ENCODE measurements at regions not wholly inside any gene's neighbourhood (a gene's known extent, or its start where the extent isn't known, plus 50 kb on each side); places are given as distances from the start of the nearest gene placed in this dataset.
"Not testable (repeated sequence)": the region's sequence is repeated elsewhere in the genome, so short reads cannot be mapped to it uniquely, and the experiment has no call there.

DNA sequence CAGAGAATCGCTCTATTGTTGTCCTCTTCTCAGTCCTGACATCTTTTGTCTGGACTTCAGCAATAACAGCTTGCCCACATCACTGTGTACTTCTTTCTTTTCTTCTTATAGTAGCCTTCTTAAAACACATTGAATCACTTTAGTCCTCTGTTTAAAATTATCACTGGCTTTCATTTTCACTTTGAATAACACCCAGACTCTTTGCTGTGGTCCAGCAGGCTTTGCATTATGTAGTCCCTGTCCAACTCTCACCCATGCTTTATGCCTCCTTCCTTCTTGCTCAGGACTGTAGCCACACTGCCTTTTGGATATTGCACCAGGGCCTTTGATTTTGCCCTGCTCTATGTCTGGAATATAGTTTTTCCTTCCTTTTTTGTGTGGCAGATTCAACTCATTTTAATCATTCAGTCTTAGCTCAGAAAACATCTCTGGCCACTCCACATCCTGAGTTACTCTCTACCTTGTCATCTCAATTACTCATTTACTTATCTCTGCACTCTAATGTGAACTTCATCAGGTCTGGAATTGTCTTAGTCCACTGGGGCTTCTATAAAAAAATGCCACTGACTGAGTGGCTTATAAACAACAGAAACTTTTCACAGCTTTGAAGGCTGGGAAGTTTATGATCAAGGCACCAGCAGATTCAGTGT, 168.2 kb downstream of the C4orf33 start:
- TF ChIP-seq, protein P1, sequence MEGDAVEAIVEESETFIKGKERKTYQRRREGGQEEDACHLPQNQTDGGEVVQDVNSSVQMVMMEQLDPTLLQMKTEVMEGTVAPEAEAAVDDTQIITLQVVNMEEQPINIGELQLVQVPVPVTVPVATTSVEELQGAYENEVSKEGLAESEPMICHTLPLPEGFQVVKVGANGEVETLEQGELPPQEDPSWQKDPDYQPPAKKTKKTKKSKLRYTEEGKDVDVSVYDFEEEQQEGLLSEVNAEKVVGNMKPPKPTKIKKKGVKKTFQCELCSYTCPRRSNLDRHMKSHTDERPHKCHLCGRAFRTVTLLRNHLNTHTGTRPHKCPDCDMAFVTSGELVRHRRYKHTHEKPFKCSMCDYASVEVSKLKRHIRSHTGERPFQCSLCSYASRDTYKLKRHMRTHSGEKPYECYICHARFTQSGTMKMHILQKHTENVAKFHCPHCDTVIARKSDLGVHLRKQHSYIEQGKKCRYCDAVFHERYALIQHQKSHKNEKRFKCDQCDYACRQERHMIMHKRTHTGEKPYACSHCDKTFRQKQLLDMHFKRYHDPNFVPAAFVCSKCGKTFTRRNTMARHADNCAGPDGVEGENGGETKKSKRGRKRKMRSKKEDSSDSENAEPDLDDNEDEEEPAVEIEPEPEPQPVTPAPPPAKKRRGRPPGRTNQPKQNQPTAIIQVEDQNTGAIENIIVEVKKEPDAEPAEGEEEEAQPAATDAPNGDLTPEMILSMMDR (IDR thresholded peaks at IDR 0.05), result no peak
- ATAC-seq (ENCODE audit: insufficient number of reproducible peaks, low FRiP score, low read depth) (no peak), DNase-seq (ENCODE audit: low spot score) (no peak)
- H3K27ac ChIP-seq, result no peak overlapping the region
- no peaks in the 10 kb centered on the region for H3K4me1 ChIP-seq (ENCODE audit: control insufficient read depth in 1 of 2, low read depth in 2 of 2)
- H3K9me3 ChIP-seq, result no peaks in the 10 kb centered on the region
- H3K36me3 ChIP-seq, result no peaks in the 10 kb centered on the region
- no peak overlapping the region for H3K4me3 ChIP-seq
- no peaks in the 10 kb centered on the region for H3K27me3 ChIP-seq (replicated peaks; ENCODE audit: insufficient read depth)

DNA sequence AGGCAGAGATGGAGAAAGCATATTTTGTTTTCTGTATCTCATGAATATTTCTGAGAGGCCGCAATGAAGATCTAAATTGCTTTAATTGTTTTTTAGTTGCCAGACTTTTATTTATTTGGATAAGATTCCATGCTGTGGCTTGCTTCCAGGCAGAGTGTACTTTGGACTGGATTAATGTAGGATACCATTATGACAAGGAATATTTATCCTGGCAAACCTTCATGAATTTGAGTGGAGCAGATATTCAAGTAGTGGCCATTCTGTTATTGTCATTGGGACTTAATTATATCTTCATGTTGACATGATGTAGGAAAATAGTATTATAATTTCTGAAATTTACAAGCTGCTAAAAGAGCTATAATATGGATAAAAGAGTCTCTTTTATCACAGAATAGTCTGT, 182.9 kb downstream of the C4orf33 start:
- no peaks in the 10 kb centered on the region for H3K36me3 ChIP-seq
- TF ChIP-seq, protein P1 (IDR thresholded peaks at IDR 0.05), result no peak
- ATAC-seq (ENCODE audit: insufficient number of reproducible peaks, low FRiP score, low read depth) (no peak), DNase-seq (ENCODE audit: low spot score) (no peak)
- H3K27ac ChIP-seq, result no peak overlapping the region
- no peaks in the 10 kb centered on the region for H3K4me1 ChIP-seq (ENCODE audit: control insufficient read depth in 1 of 2, low read depth in 2 of 2)
- H3K27me3 ChIP-seq (replicated peaks; ENCODE audit: insufficient read depth), result no peaks in the 10 kb centered on the region
- no peak overlapping the region for H3K4me3 ChIP-seq
- no peaks in the 10 kb centered on the region for H3K9me3 ChIP-seq

DNA sequence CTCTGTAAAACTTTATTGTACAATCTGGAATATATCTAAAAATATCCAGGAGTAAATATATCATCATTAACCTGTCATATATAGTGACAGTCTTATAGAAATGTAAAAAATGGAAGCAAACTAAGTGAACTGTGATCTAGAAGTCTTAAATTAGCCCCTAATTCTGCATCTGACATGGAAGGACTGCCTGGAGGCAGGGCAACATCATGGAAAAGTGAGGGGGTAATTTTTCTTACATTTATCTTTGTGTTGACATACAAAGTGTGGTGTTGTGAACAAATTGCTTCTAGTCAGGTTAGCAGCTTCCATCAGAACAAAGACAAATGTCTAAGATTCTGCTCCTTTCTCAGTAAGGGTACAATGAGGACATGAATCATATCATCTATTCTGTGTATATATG, 186.3 kb downstream of the C4orf33 start:
- H3K4me1 ChIP-seq (ENCODE audit: control insufficient read depth in 1 of 2, low read depth in 2 of 2), result no peaks in the 10 kb centered on the region
- no peaks in the 10 kb centered on the region for H3K27me3 ChIP-seq (replicated peaks; ENCODE audit: insufficient read depth)
- ATAC-seq (ENCODE audit: insufficient number of reproducible peaks, low FRiP score, low read depth) (no peak), DNase-seq (ENCODE audit: low spot score) (no peak)
- TF ChIP-seq, protein P1 (IDR thresholded peaks at IDR 0.05), result no peak
- H3K36me3 ChIP-seq, result no peaks in the 10 kb centered on the region
- no peaks in the 10 kb centered on the region for H3K9me3 ChIP-seq
- no peak overlapping the region for H3K27ac ChIP-seq
- H3K4me3 ChIP-seq, result no peak overlapping the region

DNA sequence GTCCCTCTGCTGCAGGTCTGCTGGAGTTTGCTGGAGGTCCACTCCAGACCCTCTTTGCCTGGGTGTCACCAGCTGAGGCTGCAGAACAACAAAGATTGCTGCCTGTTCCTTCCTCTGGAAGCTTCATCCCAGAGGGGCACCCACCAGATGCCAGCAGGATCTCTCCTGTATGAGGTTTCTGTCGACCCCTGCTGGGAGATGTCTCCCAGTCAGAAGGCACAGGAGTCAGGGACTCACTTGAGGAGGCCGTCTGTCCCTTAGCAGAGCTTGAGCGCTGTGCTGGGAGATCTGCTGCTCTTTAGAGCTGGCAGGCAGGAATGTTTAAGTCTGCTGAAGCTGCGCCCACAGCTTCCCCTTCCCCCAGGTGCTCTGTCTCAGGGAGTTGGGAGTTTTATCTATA, 196.2 kb downstream of the C4orf33 start:
- H3K36me3 ChIP-seq; H3K27ac ChIP-seq; ATAC-seq (ENCODE audit: insufficient number of reproducible peaks, low FRiP score, low read depth); H3K9me3 ChIP-seq; H3K4me1 ChIP-seq (ENCODE audit: control insufficient read depth in 1 of 2, low read depth in 2 of 2); H3K27me3 ChIP-seq (replicated peaks; ENCODE audit: insufficient read depth); H3K4me3 ChIP-seq; DNase-seq (ENCODE audit: low spot score): not testable (repeated sequence)

DNA sequence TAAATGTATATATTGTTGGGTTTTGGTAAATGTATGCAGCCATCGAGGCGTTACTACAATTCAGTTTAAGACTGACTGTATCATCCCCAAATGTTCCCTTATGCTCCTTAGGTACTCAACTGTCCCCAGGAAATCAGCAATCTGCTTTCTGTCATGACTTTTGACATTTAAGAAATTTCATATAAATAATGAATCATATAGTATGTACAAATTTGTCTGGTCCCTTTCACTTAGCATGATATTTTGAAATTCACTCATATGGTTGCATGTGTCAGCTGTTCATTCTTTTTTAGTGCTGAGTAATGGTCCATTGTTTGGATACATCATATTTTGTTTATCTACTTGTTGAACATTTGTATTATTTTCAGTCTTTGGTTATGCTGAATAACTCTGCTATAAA, 218.8 kb downstream of the C4orf33 start:
- TF ChIP-seq, protein P1 (IDR thresholded peaks at IDR 0.05), result no peak
- ATAC-seq (ENCODE audit: insufficient number of reproducible peaks, low FRiP score, low read depth), result no peak

DNA sequence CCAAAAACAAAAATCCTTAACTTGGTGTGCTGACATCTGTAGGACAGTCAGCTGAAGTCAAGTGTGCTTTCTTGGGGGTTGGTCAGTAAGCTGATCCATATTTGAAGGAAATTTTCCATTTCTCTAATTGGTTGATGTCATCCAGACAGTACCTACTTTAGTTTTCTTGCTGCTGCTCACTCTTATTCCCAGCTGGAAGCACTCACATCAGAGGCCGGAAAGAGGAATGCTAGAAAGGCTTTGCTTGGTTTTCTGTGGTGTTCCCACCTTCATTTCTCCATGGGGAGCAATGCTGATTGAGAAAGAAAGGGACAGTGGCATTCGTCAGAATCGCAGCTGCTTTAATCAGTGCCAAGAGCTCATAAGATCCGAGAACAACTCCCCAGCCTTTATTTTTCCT, 227.0 kb downstream of the C4orf33 start:
- H3K27me3 ChIP-seq (replicated peaks; ENCODE audit: insufficient read depth), result no peaks in the 10 kb centered on the region
- no peak overlapping the region for H3K27ac ChIP-seq
- DNase-seq (ENCODE audit: low spot score) (no peak), ATAC-seq (ENCODE audit: insufficient number of reproducible peaks, low FRiP score, low read depth) (no peak)
- no peak overlapping the region for H3K4me3 ChIP-seq
- no peaks in the 10 kb centered on the region for H3K9me3 ChIP-seq
- H3K4me1 ChIP-seq (ENCODE audit: control insufficient read depth in 1 of 2, low read depth in 2 of 2), result no peaks in the 10 kb centered on the region
- TF ChIP-seq, protein P1 (IDR thresholded peaks at IDR 0.05), result no peak
- no peaks in the 10 kb centered on the region for H3K36me3 ChIP-seq

More for the DNA sequence above, 218.8 kb downstream of the C4orf33 start:
- Histone ChIP-seq H3K9me3 (no peaks in the 10 kb centered on the region), H3K36me3 (no peaks in the 10 kb centered on the region), H3K4me1 (ENCODE audit: control insufficient read depth in 1 of 2, low read depth in 2 of 2) (no peaks in the 10 kb centered on the region), H3K27me3 (replicated peaks; ENCODE audit: insufficient read depth) (no peaks in the 10 kb centered on the region), H3K27ac (no peak overlapping the region), H3K4me3 (no peak overlapping the region)
- DNase-seq (ENCODE audit: low spot score), result no peak

Measured in thoracic aorta (tissue), 2 donors.